ENCODE measurements at regions not wholly inside any gene's neighbourhood (a gene's known extent, or its start where the extent isn't known, plus 50 kb on each side); places are given as distances from the start of the nearest gene placed in this dataset.

GRCh38 chr5:23703940-23704855 is 196.8 kb downstream of the PRDM9 start:
- no peak overlapping the region for H3K4ac ChIP-seq (ENCODE audit: low read length)
- H3K4me1 ChIP-seq (ENCODE audit: control insufficient read depth in 2 of 2, insufficient read depth in 1 of 2, low read depth in 1 of 2, low read length in 2 of 2), result no peaks in the 10 kb centered on the region
- no peak overlapping the region for H2BK12ac ChIP-seq (ENCODE audit: low read length)
- no peak overlapping the region for H2BK5ac ChIP-seq (ENCODE audit: low read length)
- H4K8ac ChIP-seq (ENCODE audit: low read depth, low read length), result no peak overlapping the region
- no peak overlapping the region for H3K18ac ChIP-seq (ENCODE audit: low read length)
- no peaks in the 10 kb centered on the region for H3K27me3 ChIP-seq (ENCODE audit: control insufficient read depth in 3 of 3, insufficient read depth in 3 of 3, low read depth in 1 of 3, low read length in 3 of 3)
- no peaks in the 10 kb centered on the region for H3K9me3 ChIP-seq (replicated peaks in 1 of 2; ENCODE audit: control insufficient read depth in 2 of 2, insufficient read depth in 1 of 2, low read depth in 1 of 2, low read length in 2 of 2)
- H2AFZ ChIP-seq (ENCODE audit: low read length), result no peak overlapping the region
- H3K14ac ChIP-seq (ENCODE audit: low read length), result no peak overlapping the region
- 100% methylated on average over 1 of the region's 5 CpGs for WGBS, 2 donors (ENCODE audit: extremely low coverage in 2 of 2, insufficient read length in 2 of 2, insufficient replicate concordance in 1 of 2)
- H2BK15ac ChIP-seq (ENCODE audit: low read length), result no peak overlapping the region
- H3K27ac ChIP-seq (replicated peaks; ENCODE audit: low read length), result no peak overlapping the region
- H3K4me2 ChIP-seq (ENCODE audit: insufficient read depth, low read length, poor library complexity, severe bottlenecking), result no peak overlapping the region
- H3K9ac ChIP-seq (ENCODE audit: low read depth, low read length, poor library complexity), result no peak overlapping the region
- H3K4me3 ChIP-seq (ENCODE audit: low read length in 2 of 2), result no peak overlapping the region
- no peak overlapping the region for H4K91ac ChIP-seq (ENCODE audit: low read depth, low read length, poor library complexity)
- H2AK5ac ChIP-seq (ENCODE audit: low read depth, low read length), result no peak overlapping the region
- no peaks in the 10 kb centered on the region for H3K79me1 ChIP-seq (ENCODE audit: low read depth, low read length)
- no peak overlapping the region for H3K23ac ChIP-seq (ENCODE audit: low read depth, low read length, poor library complexity)
- no peaks in the 10 kb centered on the region for H3K36me3 ChIP-seq (replicated peaks in 1 of 2; ENCODE audit: control insufficient read depth in 2 of 2, insufficient read depth in 2 of 2, low read length in 2 of 2)
- DNase-seq (ENCODE audit: low spot score), result no peak
- no peak overlapping the region for H2BK120ac ChIP-seq (ENCODE audit: low read depth, low read length)

DNA sequence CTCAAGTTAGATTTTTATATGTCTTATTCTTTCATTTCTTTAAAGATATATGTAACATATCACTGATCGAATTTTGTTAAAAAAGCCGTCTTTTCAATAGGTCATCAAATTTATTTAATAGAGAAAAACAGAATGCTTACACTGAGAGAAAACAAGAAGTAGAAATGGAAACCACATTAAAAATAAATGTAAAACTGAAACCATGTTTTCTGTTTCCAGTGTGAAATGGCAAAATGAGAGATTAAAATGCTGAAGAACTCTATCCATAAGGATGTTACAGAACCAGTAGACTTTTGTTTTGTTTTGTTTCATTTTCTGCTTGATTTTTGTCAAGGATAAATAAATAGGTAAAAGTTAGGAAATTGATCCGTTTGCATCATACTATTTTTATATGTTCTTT is 210.1 kb downstream of the PRDM9 start:
- no peaks in the 10 kb centered on the region for H3K36me3 ChIP-seq (replicated peaks in 1 of 2; ENCODE audit: control insufficient read depth in 2 of 2, insufficient read depth in 2 of 2, low read length in 2 of 2)
- no peak overlapping the region for H3K27ac ChIP-seq (replicated peaks; ENCODE audit: low read length)
- H2AFZ ChIP-seq (ENCODE audit: low read length), result no peak overlapping the region
- H3K9me3 ChIP-seq (replicated peaks in 1 of 2; ENCODE audit: control insufficient read depth in 2 of 2, insufficient read depth in 1 of 2, low read depth in 1 of 2, low read length in 2 of 2), result no peaks in the 10 kb centered on the region
- whole genome bisulfite sequencing, 2 donors (ENCODE audit: extremely low coverage in 2 of 2, insufficient read length in 2 of 2, insufficient replicate concordance in 1 of 2), result no CpG with 5 or more reads among the region's 3 CpGs
- H3K4me2 ChIP-seq (ENCODE audit: insufficient read depth, low read length, poor library complexity, severe bottlenecking), result no peak overlapping the region
- no peak overlapping the region for H2BK120ac ChIP-seq (ENCODE audit: low read depth, low read length)
- H3K9ac ChIP-seq (ENCODE audit: low read depth, low read length, poor library complexity), result no peak overlapping the region
- H2AK5ac ChIP-seq (ENCODE audit: low read depth, low read length), result no peak overlapping the region
- H4K91ac ChIP-seq (ENCODE audit: low read depth, low read length, poor library complexity), result no peak overlapping the region
- no peaks in the 10 kb centered on the region for H3K27me3 ChIP-seq (ENCODE audit: control insufficient read depth in 3 of 3, insufficient read depth in 3 of 3, low read depth in 1 of 3, low read length in 3 of 3)
- H3K4me1 ChIP-seq (ENCODE audit: control insufficient read depth in 2 of 2, insufficient read depth in 1 of 2, low read depth in 1 of 2, low read length in 2 of 2), result no peaks in the 10 kb centered on the region
- H2BK5ac ChIP-seq (ENCODE audit: low read length), result no peak overlapping the region
- H3K18ac ChIP-seq (ENCODE audit: low read length), result no peak overlapping the region
- H3K79me1 ChIP-seq (ENCODE audit: low read depth, low read length), result no peaks in the 10 kb centered on the region
- no peak overlapping the region for H3K23ac ChIP-seq (ENCODE audit: low read depth, low read length, poor library complexity)
- no peak overlapping the region for H2BK15ac ChIP-seq (ENCODE audit: low read length)
- H4K8ac ChIP-seq (ENCODE audit: low read depth, low read length), result no peak overlapping the region
- H3K14ac ChIP-seq (ENCODE audit: low read length), result no peak overlapping the region
- H3K4me3 ChIP-seq (ENCODE audit: low read length in 2 of 2), result no peak overlapping the region
- no peak overlapping the region for H3K4ac ChIP-seq (ENCODE audit: low read length)
- H2BK12ac ChIP-seq (ENCODE audit: low read length), result no peak overlapping the region
- no peak for DNase-seq (ENCODE audit: low spot score)

DNA sequence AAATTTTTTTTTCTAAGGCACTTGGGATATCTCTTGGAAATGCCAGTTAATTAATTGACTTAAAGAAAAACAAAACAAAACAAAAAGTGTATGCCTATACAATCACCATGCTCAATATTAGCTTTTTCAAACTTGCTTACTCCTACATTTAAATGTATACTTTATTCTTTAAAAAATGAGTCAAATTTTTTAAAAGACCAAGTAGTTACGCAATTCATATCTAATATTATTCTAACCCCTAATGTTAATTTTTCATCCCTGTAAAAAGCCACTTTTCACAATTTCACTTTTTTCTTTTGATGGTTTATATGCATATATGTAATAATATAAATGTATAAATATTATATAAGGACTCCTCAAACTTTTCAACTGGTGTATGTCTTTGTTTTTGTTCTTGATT is 211.2 kb downstream of the PRDM9 start:
- Histone ChIP-seq H3K23ac (ENCODE audit: low read depth, low read length, poor library complexity) (no peak overlapping the region), H2BK15ac (ENCODE audit: low read length) (no peak overlapping the region), H3K36me3 (replicated peaks in 1 of 2; ENCODE audit: control insufficient read depth in 2 of 2, insufficient read depth in 2 of 2, low read length in 2 of 2) (no peaks in the 10 kb centered on the region), H3K14ac (ENCODE audit: low read length) (no peak overlapping the region), H3K27me3 (ENCODE audit: control insufficient read depth in 3 of 3, insufficient read depth in 3 of 3, low read depth in 1 of 3, low read length in 3 of 3) (no peaks in the 10 kb centered on the region), H2AK5ac (ENCODE audit: low read depth, low read length) (no peak overlapping the region), H3K4me2 (ENCODE audit: insufficient read depth, low read length, poor library complexity, severe bottlenecking) (no peak overlapping the region), H4K91ac (ENCODE audit: low read depth, low read length, poor library complexity) (no peak overlapping the region), H2BK120ac (ENCODE audit: low read depth, low read length) (no peak overlapping the region), H3K79me1 (ENCODE audit: low read depth, low read length) (no peaks in the 10 kb centered on the region), H2AFZ (ENCODE audit: low read length) (no peak overlapping the region), H3K27ac (replicated peaks; ENCODE audit: low read length) (no peak overlapping the region), H3K4me3 (ENCODE audit: low read length in 2 of 2) (no peak overlapping the region), H3K9me3 (replicated peaks in 1 of 2; ENCODE audit: control insufficient read depth in 2 of 2, insufficient read depth in 1 of 2, low read depth in 1 of 2, low read length in 2 of 2) (no peaks in the 10 kb centered on the region), H3K4ac (ENCODE audit: low read length) (no peak overlapping the region), H3K4me1 (ENCODE audit: control insufficient read depth in 2 of 2, insufficient read depth in 1 of 2, low read depth in 1 of 2, low read length in 2 of 2) (no peaks in the 10 kb centered on the region), H2BK12ac (ENCODE audit: low read length) (no peak overlapping the region), H3K18ac (ENCODE audit: low read length) (no peak overlapping the region), H3K9ac (ENCODE audit: low read depth, low read length, poor library complexity) (no peak overlapping the region), H2BK5ac (ENCODE audit: low read length) (no peak overlapping the region), H4K8ac (ENCODE audit: low read depth, low read length) (no peak overlapping the region)
- no CpG with 5 or more reads among the region's 1 CpG for WGBS, 2 donors (ENCODE audit: extremely low coverage in 2 of 2, insufficient read length in 2 of 2, insufficient replicate concordance in 1 of 2)
- no peak for DNase-seq (ENCODE audit: low spot score)

GRCh38 chr5:23721336-23721735 is 213.9 kb downstream of the PRDM9 start:
- no peak overlapping the region for H3K14ac ChIP-seq (ENCODE audit: low read length)
- H2BK5ac ChIP-seq (ENCODE audit: low read length), result no peak overlapping the region
- no peak overlapping the region for H3K23ac ChIP-seq (ENCODE audit: low read depth, low read length, poor library complexity)
- no peak overlapping the region for H4K91ac ChIP-seq (ENCODE audit: low read depth, low read length, poor library complexity)
- no peak overlapping the region for H3K27ac ChIP-seq (replicated peaks; ENCODE audit: low read length)
- H3K9me3 ChIP-seq (replicated peaks in 1 of 2; ENCODE audit: control insufficient read depth in 2 of 2, insufficient read depth in 1 of 2, low read depth in 1 of 2, low read length in 2 of 2), result no peaks in the 10 kb centered on the region
- H2AFZ ChIP-seq (ENCODE audit: low read length), result no peak overlapping the region
- H3K79me1 ChIP-seq (ENCODE audit: low read depth, low read length), result no peaks in the 10 kb centered on the region
- no peak overlapping the region for H2BK15ac ChIP-seq (ENCODE audit: low read length)
- H3K4me2 ChIP-seq (ENCODE audit: insufficient read depth, low read length, poor library complexity, severe bottlenecking), result no peak overlapping the region
- no peak overlapping the region for H2AK5ac ChIP-seq (ENCODE audit: low read depth, low read length)
- H3K4ac ChIP-seq (ENCODE audit: low read length), result no peak overlapping the region
- H3K27me3 ChIP-seq (ENCODE audit: control insufficient read depth in 3 of 3, insufficient read depth in 3 of 3, low read depth in 1 of 3, low read length in 3 of 3), result no peaks in the 10 kb centered on the region
- no peak overlapping the region for H3K4me3 ChIP-seq (ENCODE audit: low read length in 2 of 2)
- DNase-seq (ENCODE audit: low spot score), result no peak
- H4K8ac ChIP-seq (ENCODE audit: low read depth, low read length), result no peak overlapping the region
- no peaks in the 10 kb centered on the region for H3K36me3 ChIP-seq (replicated peaks in 1 of 2; ENCODE audit: control insufficient read depth in 2 of 2, insufficient read depth in 2 of 2, low read length in 2 of 2)
- H3K9ac ChIP-seq (ENCODE audit: low read depth, low read length, poor library complexity), result no peak overlapping the region
- WGBS, 2 donors (ENCODE audit: extremely low coverage in 2 of 2, insufficient read length in 2 of 2, insufficient replicate concordance in 1 of 2), result no CpG with 5 or more reads among the region's 2 CpGs
- no peak overlapping the region for H3K18ac ChIP-seq (ENCODE audit: low read length)
- H3K4me1 ChIP-seq (ENCODE audit: control insufficient read depth in 2 of 2, insufficient read depth in 1 of 2, low read depth in 1 of 2, low read length in 2 of 2), result no peaks in the 10 kb centered on the region
- no peak overlapping the region for H2BK120ac ChIP-seq (ENCODE audit: low read depth, low read length)
- no peak overlapping the region for H2BK12ac ChIP-seq (ENCODE audit: low read length)
